Mesendoderm (in vitro differentiated cells): ENCODE measurements at regions not wholly inside any gene's neighbourhood (a gene's known extent, or its start where the extent isn't known, plus 50 kb on each side); places are given as distances from the start of the nearest gene placed in this dataset.

ENCODE experiments used
- DNase-seq: peaks from one replicate; pipeline ENCODE4 v3.0.0; 2013
- H2AK5ac ChIP-seq: 2 replicates; pipeline ENCODE4 v1.6.1; 2013; ENCODE audit warnings: low read length, inconsistent platforms
- H2BK120ac ChIP-seq: 2 replicates; pipeline ENCODE4 v1.6.1; 2013; ENCODE audit warnings: low read depth, mild to moderate bottlenecking, low read length, moderate library complexity, mixed read lengths
- H2BK15ac ChIP-seq: replicated peaks from 2 replicates; pipeline ENCODE4 v1.6.1; 2013; ENCODE audit warnings: low read depth, mild to moderate bottlenecking, moderate library complexity
- H2BK5ac ChIP-seq: 2 replicates; pipeline ENCODE4 v1.6.1; 2013; ENCODE audit warnings: low read length, inconsistent platforms
- H3K18ac ChIP-seq: 2 replicates; pipeline ENCODE4 v1.6.1; 2013; ENCODE audit warnings: mild to moderate bottlenecking, low read length, mixed read lengths
- H3K23ac ChIP-seq: one replicate; pipeline ENCODE4 v1.6.1; 2013; ENCODE audit warnings: low read length
- H3K27ac ChIP-seq: 2 replicates; pipeline ENCODE4 v1.5.1; 2013; ENCODE audit warnings: low read depth, mild to moderate bottlenecking, inconsistent platforms, low read length, moderate library complexity
- H3K27me3 ChIP-seq: 2 replicates; pipeline ENCODE4 v1.6.1; 2013; ENCODE audit warnings: low read length, control low read depth, mild to moderate bottlenecking, inconsistent platforms; ENCODE audit not compliant: insufficient read depth, poor library complexity
- H3K36me3 ChIP-seq: 2 replicates; pipeline ENCODE4 v1.6.1; 2013; ENCODE audit warnings: low read length, inconsistent platforms; ENCODE audit not compliant: control insufficient read depth, insufficient read depth
- H3K4ac ChIP-seq: one replicate; pipeline ENCODE4 v1.6.1; 2013; ENCODE audit warnings: low read depth, mild to moderate bottlenecking, low read length, moderate library complexity
- H3K4me1 ChIP-seq: 2 replicates; pipeline ENCODE4 v1.6.1; 2013; ENCODE audit warnings: low read depth, low read length, inconsistent platforms; ENCODE audit not compliant: control insufficient read depth
- H3K4me2 ChIP-seq: 2 replicates; pipeline ENCODE4 v1.6.1; 2013; ENCODE audit warnings: low read length
- H3K4me3 ChIP-seq: 2 replicates; pipeline ENCODE4 v1.5.1; 2013; ENCODE audit warnings: mild to moderate bottlenecking, low read length
- H3K56ac ChIP-seq: one replicate; pipeline ENCODE4 v1.6.1; 2013; ENCODE audit warnings: low read length
- H3K79me1 ChIP-seq: 2 replicates; pipeline ENCODE4 v1.6.1; 2013; ENCODE audit warnings: low read length, inconsistent platforms
- H3K79me2 ChIP-seq: 2 replicates; pipeline ENCODE4 v1.6.1; 2013; ENCODE audit warnings: mild to moderate bottlenecking, low read length; ENCODE audit not compliant: control insufficient read depth, insufficient read depth
- H3K9ac ChIP-seq: 2 replicates; pipeline ENCODE4 v1.6.1; 2013; ENCODE audit warnings: low read length, inconsistent platforms
- H4K5ac ChIP-seq: one replicate; pipeline ENCODE4 v1.6.1; 2013; ENCODE audit warnings: low read length
- H4K8ac ChIP-seq: one replicate; pipeline ENCODE4 v1.6.1; 2013; ENCODE audit warnings: low read depth, mild to moderate bottlenecking, control low read depth, low read length, moderate library complexity
- WGBS: extraction: QIAGEN DNeasy Blood & Tissue Kit; methylation state at CpG from one replicate; pipeline ENCODE4 v1.1.7; 2013; ENCODE audit warnings: low lambda C conversion rate, missing lambda C conversion rate; ENCODE audit not compliant: insufficient coverage; ENCODE audit errors: extremely low coverage; 5-methylcytosine and 5-hydroxymethylcytosine counted together

- Histone ChIP-seq H4K8ac (no peak overlapping the region), H3K4me3 (no peak overlapping the region), H3K79me2 (no peaks in the 10 kb centered on the region), H2AK5ac (no peak overlapping the region), H3K56ac (no peak overlapping the region), H2BK5ac (no peak overlapping the region), H3K27me3 (no peaks in the 10 kb centered on the region), H4K5ac (no peak overlapping the region), H3K27ac (no peak overlapping the region), H3K4me1 (no peaks in the 10 kb centered on the region), H3K36me3 (no peaks in the 10 kb centered on the region), H3K23ac (no peak overlapping the region), H3K9ac (no peak overlapping the region), H3K18ac (no peak overlapping the region), H2BK120ac (no peak overlapping the region), H3K4ac (no peak overlapping the region), H3K79me1 (no peaks in the 10 kb centered on the region), H2BK15ac (no peak overlapping the region), H3K4me2 (no peak overlapping the region)
- WGBS, result no CpG with 5 or more reads among the region's 3 CpGs
- DNase-seq, result no peak
Observed at GRCh38 chr18:1865869-1866268, 705.4 kb downstream of the METTL4 start.

- Histone ChIP-seq H3K4me1 (no peaks in the 10 kb centered on the region), H3K4me2 (no peak overlapping the region), H3K18ac (no peak overlapping the region), H3K79me2 (no peaks in the 10 kb centered on the region), H3K56ac (no peak overlapping the region), H2BK120ac (no peak overlapping the region), H2BK5ac (no peak overlapping the region), H3K9ac (no peak overlapping the region), H3K27ac (no peak overlapping the region), H3K27me3 (no peaks in the 10 kb centered on the region), H3K23ac (no peak overlapping the region), H2AK5ac (no peak overlapping the region), H3K36me3 (no peaks in the 10 kb centered on the region), H4K5ac (no peak overlapping the region), H3K4ac (no peak overlapping the region), H2BK15ac (no peak overlapping the region), H3K79me1 (no peaks in the 10 kb centered on the region), H4K8ac (no peak overlapping the region), H3K4me3 (no peak overlapping the region)
- no CpG with 5 or more reads among the region's 2 CpGs for WGBS
- DNase-seq, result no peak
Observed at GRCh38 chr18:1872274-1872673, 699.0 kb downstream of the METTL4 start.

GRCh38 chr18:1875219-1875618 lies 696.1 kb downstream of the METTL4 start:
- Histone ChIP-seq H3K23ac (no peak overlapping the region), H3K27ac (no peak overlapping the region), H2BK5ac (no peak overlapping the region), H3K36me3 (no peaks in the 10 kb centered on the region), H3K4me1 (no peaks in the 10 kb centered on the region), H2BK120ac (no peak overlapping the region), H3K56ac (no peak overlapping the region), H3K79me1 (no peaks in the 10 kb centered on the region), H3K4ac (no peak overlapping the region), H3K18ac (no peak overlapping the region), H4K5ac (no peak overlapping the region), H3K4me3 (no peak overlapping the region), H3K9ac (no peak overlapping the region), H3K4me2 (no peak overlapping the region), H2AK5ac (no peak overlapping the region), H3K27me3 (no peaks in the 10 kb centered on the region), H3K79me2 (no peaks in the 10 kb centered on the region), H4K8ac (no peak overlapping the region), H2BK15ac (no peak overlapping the region)
- no CpG with 5 or more reads among the region's 3 CpGs for WGBS
- no peak for DNase-seq

DNA sequence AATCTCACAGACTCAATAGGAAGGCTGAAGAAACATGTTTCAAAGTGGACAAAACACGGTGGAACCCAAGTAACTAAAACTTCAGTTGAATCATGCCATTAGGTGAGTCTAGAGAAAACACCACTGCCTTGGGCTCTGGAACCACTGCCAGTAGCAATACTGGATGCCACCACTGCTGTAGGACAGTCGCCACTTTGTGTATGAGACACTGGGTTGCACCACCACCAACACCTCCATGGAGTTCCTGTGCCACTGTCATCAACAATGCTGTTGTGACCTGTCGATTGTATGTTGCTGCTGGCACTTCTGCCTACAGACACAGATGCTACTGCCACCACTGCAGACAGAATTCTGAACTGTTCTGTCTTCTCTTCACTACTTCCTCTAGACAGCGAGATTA lies 686.7 kb downstream of the METTL4 start:
- no peak overlapping the region for H2AK5ac ChIP-seq
- no peak overlapping the region for H3K9ac ChIP-seq
- H3K4me3 ChIP-seq, result no peak overlapping the region
- H3K36me3 ChIP-seq, result no peaks in the 10 kb centered on the region
- H3K27me3 ChIP-seq, result no peaks in the 10 kb centered on the region
- no CpG with 5 or more reads among the region's 4 CpGs for WGBS
- no peak overlapping the region for H3K4ac ChIP-seq
- H2BK15ac ChIP-seq, result no peak overlapping the region
- no peak overlapping the region for H3K56ac ChIP-seq
- no peaks in the 10 kb centered on the region for H3K79me1 ChIP-seq
- H4K8ac ChIP-seq, result no peak overlapping the region
- no peak overlapping the region for H3K23ac ChIP-seq
- no peak overlapping the region for H3K27ac ChIP-seq
- H3K4me1 ChIP-seq, result no peaks in the 10 kb centered on the region
- DNase-seq, result peak; percentile 1
- H2BK120ac ChIP-seq, result no peak overlapping the region
- no peak overlapping the region for H3K4me2 ChIP-seq
- H3K18ac ChIP-seq, result no peak overlapping the region
- no peak overlapping the region for H2BK5ac ChIP-seq
- no peak overlapping the region for H4K5ac ChIP-seq
- H3K79me2 ChIP-seq, result no peaks in the 10 kb centered on the region

GRCh38 chr18:1891641-1892040 lies 679.7 kb downstream of the METTL4 start:
- no peak overlapping the region for H4K8ac ChIP-seq
- H2AK5ac ChIP-seq, result no peak overlapping the region
- H3K4me3 ChIP-seq, result no peak overlapping the region
- no peak overlapping the region for H3K23ac ChIP-seq
- no peak overlapping the region for H3K9ac ChIP-seq
- no peak overlapping the region for H2BK15ac ChIP-seq
- H3K79me1 ChIP-seq, result no peaks in the 10 kb centered on the region
- H3K4ac ChIP-seq, result no peak overlapping the region
- H4K5ac ChIP-seq, result no peak overlapping the region
- no peak overlapping the region for H3K4me2 ChIP-seq
- no CpG with 5 or more reads among the region's 1 CpG for WGBS
- H3K27me3 ChIP-seq, result no peaks in the 10 kb centered on the region
- no peak overlapping the region for H3K27ac ChIP-seq
- no peaks in the 10 kb centered on the region for H3K4me1 ChIP-seq
- no peak overlapping the region for H2BK5ac ChIP-seq
- no peaks in the 10 kb centered on the region for H3K36me3 ChIP-seq
- no peak overlapping the region for H3K18ac ChIP-seq
- no peaks in the 10 kb centered on the region for H3K79me2 ChIP-seq
- H2BK120ac ChIP-seq, result no peak overlapping the region
- no peak for DNase-seq
- no peak overlapping the region for H3K56ac ChIP-seq

GRCh38 chr18:1892191-1892590 lies 679.1 kb downstream of the METTL4 start:
- Histone ChIP-seq H3K9ac (no peak overlapping the region), H2AK5ac (no peak overlapping the region), H3K4me1 (no peaks in the 10 kb centered on the region), H4K5ac (no peak overlapping the region), H3K56ac (no peak overlapping the region), H2BK5ac (no peak overlapping the region), H3K4ac (no peak overlapping the region), H3K79me2 (no peaks in the 10 kb centered on the region), H3K4me2 (no peak overlapping the region), H4K8ac (no peak overlapping the region), H3K36me3 (no peaks in the 10 kb centered on the region), H2BK15ac (no peak overlapping the region), H3K4me3 (no peak overlapping the region), H2BK120ac (no peak overlapping the region), H3K18ac (no peak overlapping the region), H3K27me3 (no peaks in the 10 kb centered on the region), H3K79me1 (no peaks in the 10 kb centered on the region), H3K27ac (no peak overlapping the region), H3K23ac (no peak overlapping the region)
- no peak for DNase-seq
